Endothelial cell of umbilical vein (primary cell): ENCODE measurements at regions not wholly inside any gene's neighbourhood (a gene's known extent, or its start where the extent isn't known, plus 50 kb on each side); places are given as distances from the start of the nearest gene placed in this dataset.

Experiments
- BruUV-seq: library from RNA; stranded (reverse); fragments of 400-500 nt; replicated peaks from 2 replicates; lab custom pipeline; 2021; lab: Mats Ljungman, UMichigan
- CTCF ChIA-PET: fragments of 300-600, 350-600 bp; sonication (Branson Sonifier 250); formaldehyde crosslinking; loops from one replicate; lab custom pipeline; 2021; ENCODE audit warnings: antibody characterized with exemption, inconsistent platforms; lab: Charles Lee
- POLR2A ChIA-PET: fragments of 300-600, 350-600 bp; sonication (Branson Sonifier 250); formaldehyde crosslinking; loops from one replicate; lab custom pipeline; 2021; ENCODE audit warnings: antibody characterized with exemption, inconsistent platforms; lab: Charles Lee
- DNase-seq: peaks from one replicate; pipeline ENCODE4 v3.0.0-alpha.2; 2011; ENCODE audit warnings: low read depth, low spot score
- FAIRE-seq: peaks from 2 replicates; lab custom pipeline; 2011; peaks lifted over from hg19 to GRCh38; lab: Jason Lieb, UNC
- H2AFZ ChIP-seq: 2 replicates; pipeline ENCODE4 v1.6.0; 2012; ENCODE audit warnings: low read depth, low read length, control low read depth, inconsistent platforms
- H3K27ac ChIP-seq: 2 replicates; pipeline ENCODE4 v1.5.1; 2011; ENCODE audit warnings: low read depth, mild to moderate bottlenecking, control low read depth, low read length, moderate library complexity; ENCODE audit not compliant: insufficient read depth
- H3K27me3 ChIP-seq, 2 experiments: 2 replicates each; pipeline versions ENCODE4 v1.6.0 to v1.6.1; 2011; ENCODE audit warnings: low read length in 2 of 2, mixed read lengths in 1 of 2; ENCODE audit not compliant: control insufficient read depth in 2 of 2, insufficient read depth in 2 of 2
- H3K36me3 ChIP-seq, 2 experiments: 2 replicates in 1 of 2; 3 replicates in 1 of 2; pipeline ENCODE4 v1.5.1; 2011; ENCODE audit warnings: low read length in 2 of 2, mild to moderate bottlenecking in 1 of 2, moderate library complexity in 1 of 2; ENCODE audit not compliant: control insufficient read depth in 2 of 2, insufficient read depth in 2 of 2; ENCODE audit errors: extremely low read depth in 1 of 2
- H3K4me1 ChIP-seq: 3 replicates; pipeline ENCODE4 v1.5.1; 2011; ENCODE audit warnings: mild to moderate bottlenecking, low read length; ENCODE audit not compliant: control insufficient read depth, insufficient read depth; ENCODE audit errors: extremely low read depth
- H3K4me2 ChIP-seq: 2 replicates; pipeline ENCODE4 v1.6.1; 2011; ENCODE audit warnings: low read length, control low read depth, mixed read lengths; ENCODE audit not compliant: insufficient read depth
- H3K4me3 ChIP-seq, 3 experiments: fragments of 200-600 bp in 1 of 3; sonication (generic), shearing (Covaris generic) in 1 of 3; replicated peaks in 1 of 3; 2 replicates each; pipeline ENCODE4 v1.5.1; 2011 to 2016; ENCODE audit warnings: control low read depth in 3 of 3, low read length in 3 of 3, mild to moderate bottlenecking in 2 of 3, inconsistent platforms in 1 of 3, low read depth in 1 of 3, moderate library complexity in 1 of 3; ENCODE audit not compliant: insufficient read depth in 1 of 3
- H3K79me2 ChIP-seq: 2 replicates; pipeline ENCODE4 v1.6.0; 2012; ENCODE audit warnings: low read length, inconsistent platforms; ENCODE audit not compliant: control insufficient read depth, insufficient read depth
- H3K9ac ChIP-seq: replicated peaks from 2 replicates; pipeline ENCODE3; 2011; ENCODE audit warnings: low read length, control low read depth; ENCODE audit not compliant: insufficient read depth; ENCODE audit errors: extremely low read depth
- H3K9me1 ChIP-seq: replicated peaks from 3 replicates; pipeline ENCODE4 v1.6.0; 2011; ENCODE audit warnings: mild to moderate bottlenecking, low read length; ENCODE audit not compliant: control insufficient read depth, insufficient read depth; ENCODE audit errors: extremely low read depth
- H3K9me3 ChIP-seq: replicated peaks from 2 replicates; pipeline ENCODE4 v1.5.1; 2012; ENCODE audit warnings: low read length, inconsistent platforms; ENCODE audit not compliant: control insufficient read depth, insufficient read depth
- H4K20me1 ChIP-seq: replicated peaks from 2 replicates; pipeline ENCODE3; 2011; ENCODE audit warnings: mild to moderate bottlenecking, low read length; ENCODE audit not compliant: control insufficient read depth, insufficient read depth; ENCODE audit errors: extremely low read depth
- EZH2 ChIP-seq: IDR thresholded peaks from 2 replicates; pipeline ENCODE4 v1.6.1; 2012; ENCODE audit warnings: borderline replicate concordance, low read depth, mild to moderate bottlenecking, moderate library complexity, low read length, inconsistent platforms; ENCODE audit not compliant: severe bottlenecking
- FOS ChIP-seq: IDR thresholded peaks from 2 replicates; pipeline ENCODE4 v1.6.1; 2011; ENCODE audit warnings: mild to moderate bottlenecking, low read length, moderate library complexity, borderline replicate concordance; ENCODE audit not compliant: insufficient read depth
- GATA2 ChIP-seq: IDR thresholded peaks from 2 replicates; pipeline ENCODE4 v1.7.0; 2011; ENCODE audit warnings: low read depth, mild to moderate bottlenecking, moderate library complexity, mixed read lengths, low read length; ENCODE audit not compliant: insufficient read length, insufficient read depth
- JUN ChIP-seq: IDR thresholded peaks from 2 replicates; pipeline ENCODE4 v1.6.1; 2011; ENCODE audit warnings: borderline replicate concordance, low read depth; ENCODE audit not compliant: insufficient read length, insufficient read depth
- MAX ChIP-seq: IDR thresholded peaks from 2 replicates; pipeline ENCODE4 v1.6.1; 2011; ENCODE audit not compliant: insufficient read depth, insufficient read length
- MYC ChIP-seq: IDR thresholded peaks from one replicate; pipeline ENCODE4 v1.6.1; 2011; ENCODE audit warnings: mild to moderate bottlenecking, low read depth, low read length
- POLR2A ChIP-seq: IDR thresholded peaks from 2 replicates; pipeline ENCODE4 v1.6.1; 2012; ENCODE audit warnings: low read depth, mild to moderate bottlenecking, control low read depth, low read length
- POLR2AphosphoS5 ChIP-seq: IDR thresholded peaks from 2 replicates; pipeline ENCODE4 v1.6.1; 2012; ENCODE audit warnings: low read depth, mild to moderate bottlenecking, control low read depth, low read length, moderate library complexity; ENCODE audit not compliant: insufficient read depth
- dilution Hi-C: fragments of 300-500 bp; cut with MboI; formaldehyde crosslinking; loops from one replicate; pipeline ENCODE4 v1.15.0; 2019; ENCODE audit warnings: low sequenced_read_pairs; ENCODE audit not compliant: extremely low pct_ligation_motif_present
- intact Hi-C: fragments of 100-400 bp; cut with micrococcal nuclease; formaldehyde crosslinking; loops from one replicate; pipeline ENCODE4 v1.10.0; 2022
- TF ChIP-seq, protein P1 (sequence below), 2 donors: IDR thresholded peaks; 1 replicate in 1 of 2; 2 replicates in 1 of 2; pipeline ENCODE4 v1.5.1; 2011; ENCODE audit warnings: low read length in 2 of 2, mild to moderate bottlenecking in 2 of 2, moderate library complexity in 2 of 2, control low read depth in 1 of 2, inconsistent platforms in 1 of 2, low read depth in 1 of 2; ENCODE audit not compliant: insufficient read depth in 1 of 2; ENCODE audit errors: extremely low read depth in 1 of 2

DNA sequence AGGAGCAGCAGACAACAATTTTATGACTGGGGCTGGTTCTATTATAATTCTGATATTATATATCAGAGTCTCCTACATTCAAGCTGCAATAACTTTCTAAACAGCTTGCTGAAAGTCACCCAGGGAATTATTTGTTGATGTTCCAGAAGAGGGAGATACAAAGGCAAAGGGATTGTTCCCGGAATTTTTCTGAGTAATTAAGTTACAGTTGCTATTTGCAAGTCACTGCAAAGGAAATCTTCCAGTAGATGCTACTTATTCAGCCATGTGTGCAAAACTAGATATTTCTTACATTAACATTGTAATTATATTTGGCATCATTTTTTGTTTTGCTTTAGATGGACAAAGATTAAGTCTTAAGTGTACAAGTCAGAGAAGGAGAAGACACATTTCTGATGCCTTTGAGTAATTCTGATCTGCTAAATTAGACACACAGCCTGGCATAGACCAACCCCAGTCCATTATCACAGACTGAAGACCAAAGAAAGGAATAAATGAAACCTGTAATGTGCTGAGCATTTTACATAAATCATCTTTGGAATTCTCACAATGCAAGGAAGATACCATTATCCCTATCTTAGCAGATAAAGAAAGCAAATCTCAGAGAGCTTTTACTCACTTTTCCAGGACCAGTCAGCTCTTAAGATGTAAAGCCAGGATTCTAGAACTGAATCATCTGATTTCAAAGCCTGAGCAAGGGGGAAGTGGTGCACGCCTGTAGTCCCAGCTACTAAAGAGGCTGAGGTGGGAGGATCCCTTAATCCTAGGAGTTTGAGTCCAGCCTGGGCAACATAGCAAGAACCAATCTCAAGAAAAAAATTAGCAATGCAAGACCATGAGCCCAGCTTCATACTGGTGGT lies 62.6 kb upstream of the AKAP12 start:
- H4K20me1 ChIP-seq: no peaks in the 10 kb centered on the region
- no peaks in the 10 kb centered on the region for H3K9me1 ChIP-seq
- DNase-seq (no peak), FAIRE-seq (no peak)
- dilution Hi-C loops: no loop called here
- no peak overlapping the region for H3K4me3 ChIP-seq
- no TSS peak for BruUV-seq
- H3K36me3 ChIP-seq: no peaks in the 10 kb centered on the region
- ChIA-PET POLR2A (interaction anchor here (0.6 to 0.9 kb wide), 3 partner anchors 63 to 428 kb away, joined by 3 to 4 read pairs (median 3); partner anchors contain the start of gene AKAP12), CTCF (interaction anchor here (1.0 kb wide), 1 partner anchor 163 kb away, joined by 3 read pairs; no protein-coding TSS in a partner anchor)
- H3K4me1 ChIP-seq: no peaks in the 10 kb centered on the region
- no peak overlapping the region for H2AFZ ChIP-seq
- TF ChIP-seq EZH2 (no peak), POLR2A (no peak), MAX (no peak), JUN (no peak), POLR2AphosphoS5 (no peak), FOS (no peak), MYC (no peak), GATA2 (no peak)
- TF ChIP-seq, protein P1, sequence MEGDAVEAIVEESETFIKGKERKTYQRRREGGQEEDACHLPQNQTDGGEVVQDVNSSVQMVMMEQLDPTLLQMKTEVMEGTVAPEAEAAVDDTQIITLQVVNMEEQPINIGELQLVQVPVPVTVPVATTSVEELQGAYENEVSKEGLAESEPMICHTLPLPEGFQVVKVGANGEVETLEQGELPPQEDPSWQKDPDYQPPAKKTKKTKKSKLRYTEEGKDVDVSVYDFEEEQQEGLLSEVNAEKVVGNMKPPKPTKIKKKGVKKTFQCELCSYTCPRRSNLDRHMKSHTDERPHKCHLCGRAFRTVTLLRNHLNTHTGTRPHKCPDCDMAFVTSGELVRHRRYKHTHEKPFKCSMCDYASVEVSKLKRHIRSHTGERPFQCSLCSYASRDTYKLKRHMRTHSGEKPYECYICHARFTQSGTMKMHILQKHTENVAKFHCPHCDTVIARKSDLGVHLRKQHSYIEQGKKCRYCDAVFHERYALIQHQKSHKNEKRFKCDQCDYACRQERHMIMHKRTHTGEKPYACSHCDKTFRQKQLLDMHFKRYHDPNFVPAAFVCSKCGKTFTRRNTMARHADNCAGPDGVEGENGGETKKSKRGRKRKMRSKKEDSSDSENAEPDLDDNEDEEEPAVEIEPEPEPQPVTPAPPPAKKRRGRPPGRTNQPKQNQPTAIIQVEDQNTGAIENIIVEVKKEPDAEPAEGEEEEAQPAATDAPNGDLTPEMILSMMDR (IDR thresholded peaks at IDR 0.05; ENCODE audit: extremely low read depth in 1 of 2, insufficient read depth in 1 of 2, low read depth in 1 of 2, low read length in 2 of 2): no peak
- no peaks in the 10 kb centered on the region for H3K27me3 ChIP-seq
- no peaks in the 10 kb centered on the region for H3K79me2 ChIP-seq
- intact Hi-C loops: no loop called here
- no peak overlapping the region for H3K27ac ChIP-seq
- no peaks in the 10 kb centered on the region for H3K9me3 ChIP-seq
- no peak overlapping the region for H3K4me2 ChIP-seq
- H3K9ac ChIP-seq: no peak overlapping the region
